HG02678 (cell line): ENCODE measurements at regions not wholly inside any gene's neighbourhood (a gene's known extent, or its start where the extent isn't known, plus 50 kb on each side); places are given as distances from the start of the nearest gene placed in this dataset.
A peak's percentile ranks its signal among the peaks of the same experiment; 100 is the strongest.
"Not testable (repeated sequence)": the region's sequence is repeated elsewhere in the genome, so short reads cannot be mapped to it uniquely, and the experiment has no call there.

Experiments used
- ATAC-seq: cut with Tn5 transposase; IDR thresholded peaks from one replicate; pipeline ENCODE4 v1.9.1; 2021; ENCODE audit warnings: mild to moderate bottlenecking, moderate library complexity; ENCODE audit not compliant: unreplicated experiment

GRCh38 chr18:9008709-9009635, 93.5 kb upstream of the NDUFV2 start:
- no peak for ATAC-seq

GRCh38 chr18:9009703-9010488, 92.6 kb upstream of the NDUFV2 start:
- no peak for ATAC-seq

- no peak for ATAC-seq
Measured at GRCh38 chr18:9011431-9011830, 91.1 kb upstream of the NDUFV2 start.

- ATAC-seq: no peak
Measured at GRCh38 chr18:9013926-9014373, 88.5 kb upstream of the NDUFV2 start.

GRCh38 chr18:9015689-9016088, 86.8 kb upstream of the NDUFV2 start:
- ATAC-seq: no peak

- ATAC-seq: no peak
Measured at GRCh38 chr18:9016633-9017166, 85.8 kb upstream of the NDUFV2 start.

- ATAC-seq: peak; percentile 86
Measured at GRCh38 chr18:9017167-9017904, 85.2 kb upstream of the NDUFV2 start.

- no peak for ATAC-seq
Measured at GRCh38 chr18:9017905-9018227, 84.6 kb upstream of the NDUFV2 start.

GRCh38 chr18:9019135-9019534, 83.4 kb upstream of the NDUFV2 start:
- no peak for ATAC-seq

- no peak for ATAC-seq
Measured at GRCh38 chr18:9020221-9020620, 82.3 kb upstream of the NDUFV2 start.

GRCh38 chr18:9021458-9021857, 81.0 kb upstream of the NDUFV2 start:
- ATAC-seq: no peak

GRCh38 chr18:9022397-9023155, 79.9 kb upstream of the NDUFV2 start:
- no peak for ATAC-seq

- ATAC-seq: not testable (repeated sequence)
Measured at GRCh38 chr18:9024031-9024646, 78.4 kb upstream of the NDUFV2 start.

- ATAC-seq: no peak
Measured at GRCh38 chr18:9025091-9025838, 77.2 kb upstream of the NDUFV2 start.

GRCh38 chr18:9029131-9029530, 73.4 kb upstream of the NDUFV2 start:
- ATAC-seq: no peak

- no peak for ATAC-seq
Measured at GRCh38 chr18:9032519-9032918, 70.0 kb upstream of the NDUFV2 start.

- ATAC-seq: no peak
Measured at GRCh38 chr18:9038277-9038871, 64.1 kb upstream of the NDUFV2 start.

- no peak for ATAC-seq
Measured at GRCh38 chr18:9039441-9040071, 62.9 kb upstream of the NDUFV2 start.
